ENCODE measurements at regions not wholly inside any gene's neighbourhood (a gene's known extent, or its start where the extent isn't known, plus 50 kb on each side); places are given as distances from the start of the nearest gene placed in this dataset.
"Not testable (repeated sequence)": the region's sequence is repeated elsewhere in the genome, so short reads cannot be mapped to it uniquely, and the experiment has no call there.

DNA sequence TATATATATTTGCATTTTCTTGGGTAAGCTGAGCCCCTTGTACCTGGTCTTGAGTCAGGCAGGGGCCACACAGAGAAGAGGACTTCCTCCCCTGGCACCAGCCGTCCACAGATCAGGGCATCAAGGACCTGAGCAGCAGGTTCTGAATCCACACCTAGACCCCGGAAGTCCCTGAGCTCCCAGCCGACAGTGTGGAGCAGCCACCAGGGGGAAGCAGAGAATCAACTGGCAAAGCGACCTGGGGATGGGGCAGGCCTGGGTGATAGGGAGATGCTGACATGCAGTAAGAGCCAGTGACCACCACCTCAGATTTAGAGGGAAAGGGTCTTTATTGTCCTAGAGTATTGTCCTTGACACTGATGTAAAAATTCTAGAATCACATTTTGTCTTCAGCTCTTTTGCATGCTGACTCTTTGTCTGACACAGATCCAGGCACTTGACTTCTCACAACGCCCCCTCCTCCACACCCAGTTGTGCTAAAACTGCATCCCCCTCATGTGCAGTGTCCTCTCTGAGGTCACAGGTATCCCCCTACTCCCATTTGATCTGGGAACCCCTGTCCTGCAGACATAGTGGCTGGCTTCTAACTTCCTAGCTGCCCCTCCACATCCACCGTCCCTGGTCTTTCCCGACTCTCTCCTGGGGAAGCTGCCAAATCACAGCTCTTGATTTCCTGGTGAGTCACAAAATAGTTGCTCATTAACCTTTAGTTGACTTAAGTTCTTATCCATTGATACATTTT, 109.3 kb downstream of the GGTLC2 start:
- H3K4me3 ChIP-seq, result no peak overlapping the region
- no peaks in the 10 kb centered on the region for H3K4me1 ChIP-seq
- no peak for TF ChIP-seq POLR2A (IDR thresholded peaks at IDR 0.05)
- TF ChIP-seq, protein P1, sequence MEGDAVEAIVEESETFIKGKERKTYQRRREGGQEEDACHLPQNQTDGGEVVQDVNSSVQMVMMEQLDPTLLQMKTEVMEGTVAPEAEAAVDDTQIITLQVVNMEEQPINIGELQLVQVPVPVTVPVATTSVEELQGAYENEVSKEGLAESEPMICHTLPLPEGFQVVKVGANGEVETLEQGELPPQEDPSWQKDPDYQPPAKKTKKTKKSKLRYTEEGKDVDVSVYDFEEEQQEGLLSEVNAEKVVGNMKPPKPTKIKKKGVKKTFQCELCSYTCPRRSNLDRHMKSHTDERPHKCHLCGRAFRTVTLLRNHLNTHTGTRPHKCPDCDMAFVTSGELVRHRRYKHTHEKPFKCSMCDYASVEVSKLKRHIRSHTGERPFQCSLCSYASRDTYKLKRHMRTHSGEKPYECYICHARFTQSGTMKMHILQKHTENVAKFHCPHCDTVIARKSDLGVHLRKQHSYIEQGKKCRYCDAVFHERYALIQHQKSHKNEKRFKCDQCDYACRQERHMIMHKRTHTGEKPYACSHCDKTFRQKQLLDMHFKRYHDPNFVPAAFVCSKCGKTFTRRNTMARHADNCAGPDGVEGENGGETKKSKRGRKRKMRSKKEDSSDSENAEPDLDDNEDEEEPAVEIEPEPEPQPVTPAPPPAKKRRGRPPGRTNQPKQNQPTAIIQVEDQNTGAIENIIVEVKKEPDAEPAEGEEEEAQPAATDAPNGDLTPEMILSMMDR (IDR thresholded peaks at IDR 0.05), result peak in 2 of 4 experiments; percentile 9 to 24
- no peaks in the 10 kb centered on the region for H3K36me3 ChIP-seq
- intact Hi-C loops (cut with DNase I; ENCODE audit: low total_unique reads), result no loop called here
- H3K27ac ChIP-seq, result no peak overlapping the region
- DNase-seq, result no peak
- no peaks in the 10 kb centered on the region for H3K27me3 ChIP-seq
- H3K9me3 ChIP-seq, result no peaks in the 10 kb centered on the region

DNA sequence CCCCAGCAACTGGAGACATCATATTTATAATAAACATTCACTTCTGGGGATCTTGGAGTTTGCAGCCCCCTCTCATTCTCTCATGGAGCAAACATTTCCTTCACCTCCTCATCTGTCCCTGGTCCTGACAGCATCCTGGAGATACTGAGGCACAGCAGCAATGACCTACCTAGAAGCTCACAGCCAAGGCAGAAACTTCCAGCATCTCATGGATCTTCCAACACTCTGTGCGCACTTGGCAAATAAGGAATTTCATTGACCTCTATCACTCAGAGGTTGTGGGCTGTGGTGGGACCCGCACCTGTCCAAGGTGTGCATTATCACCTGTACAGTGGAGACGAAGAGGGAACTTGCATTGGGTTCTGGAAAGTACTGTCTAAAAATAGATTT, 109.8 kb downstream of the GGTLC2 start:
- H3K27ac ChIP-seq, result no peak overlapping the region
- H3K27me3 ChIP-seq, result no peaks in the 10 kb centered on the region
- H3K4me1 ChIP-seq, result no peaks in the 10 kb centered on the region
- no peak for TF ChIP-seq POLR2A (IDR thresholded peaks at IDR 0.05)
- TF ChIP-seq, protein P1 (IDR thresholded peaks at IDR 0.05), result no peak
- no peaks in the 10 kb centered on the region for H3K36me3 ChIP-seq
- intact Hi-C loops (cut with DNase I; ENCODE audit: low total_unique reads), result no loop called here
- H3K9me3 ChIP-seq, result no peaks in the 10 kb centered on the region
- no peak overlapping the region for H3K4me3 ChIP-seq
- no peak for DNase-seq

DNA sequence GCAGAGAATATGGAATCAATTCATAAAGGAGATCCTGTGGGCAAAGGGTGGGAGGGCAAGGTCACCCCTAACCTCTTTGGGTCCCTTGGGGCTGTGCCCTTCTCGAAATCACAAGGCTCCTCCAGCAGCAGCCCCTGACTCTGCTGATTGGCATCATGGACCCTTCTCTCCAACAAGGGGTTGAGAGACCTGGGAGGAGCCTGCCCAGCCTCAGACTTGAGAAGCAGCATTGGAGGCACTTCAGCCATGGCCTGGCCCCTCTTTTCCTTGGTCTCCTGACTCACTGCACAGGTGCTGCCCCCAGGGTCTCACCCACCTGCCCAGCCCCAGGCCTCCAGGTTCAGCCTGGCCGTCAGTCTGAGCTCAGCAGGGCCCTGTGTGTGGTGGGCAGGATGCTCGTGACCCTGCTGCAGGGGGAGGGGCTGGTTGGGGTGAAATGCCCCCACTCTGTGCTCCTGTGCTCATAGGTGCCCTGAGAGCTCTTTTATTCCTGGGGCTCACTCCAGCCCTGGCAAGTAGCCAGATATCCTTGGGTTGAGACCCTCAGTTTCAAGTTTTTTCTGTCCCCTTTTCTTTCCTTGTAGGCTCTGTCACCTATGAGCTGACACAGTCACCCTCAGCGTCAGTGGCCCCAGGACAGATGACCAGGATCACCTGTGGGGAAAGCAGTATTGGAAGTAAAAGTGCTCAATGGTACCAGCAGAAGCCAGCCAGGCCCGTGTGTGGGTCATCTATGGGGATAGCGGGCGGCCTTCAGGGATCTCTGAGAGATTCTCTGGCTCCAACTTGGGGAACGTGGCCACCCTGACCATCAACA, 110.8 kb downstream of the GGTLC2 start:
- H3K27me3 ChIP-seq, result no peaks in the 10 kb centered on the region
- DNase-seq, result no peak
- TF ChIP-seq POLR2A (IDR thresholded peaks at IDR 0.05), result no peak
- TF ChIP-seq, protein P1 (IDR thresholded peaks at IDR 0.05), result no peak
- intact Hi-C loops (cut with DNase I; ENCODE audit: low total_unique reads), result no loop called here
- H3K4me1 ChIP-seq, result no peaks in the 10 kb centered on the region
- H3K27ac ChIP-seq, result no peak overlapping the region
- H3K36me3 ChIP-seq, result no peaks in the 10 kb centered on the region
- no peaks in the 10 kb centered on the region for H3K9me3 ChIP-seq
- no peak overlapping the region for H3K4me3 ChIP-seq

DNA sequence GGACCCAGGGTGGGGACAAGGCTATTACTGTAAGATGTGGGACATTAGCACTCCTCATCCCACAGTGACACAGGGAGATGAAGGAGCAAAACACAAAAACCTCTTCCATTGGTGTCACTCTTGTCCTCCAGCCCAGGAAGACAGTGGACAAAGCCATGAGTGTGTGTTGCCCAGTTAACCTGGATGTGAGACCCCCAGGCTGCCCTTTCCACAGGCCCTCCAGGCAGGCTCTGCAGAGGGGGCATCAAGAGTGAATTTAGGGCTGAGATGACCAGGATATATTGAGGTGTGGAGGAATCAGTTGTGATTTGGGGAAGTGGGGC, 111.3 kb downstream of the GGTLC2 start:
- Histone ChIP-seq H3K4me3 (no peak overlapping the region), H3K27me3 (no peaks in the 10 kb centered on the region), H3K4me1 (no peaks in the 10 kb centered on the region), H3K36me3 (no peaks in the 10 kb centered on the region), H3K27ac (no peak overlapping the region), H3K9me3 (no peaks in the 10 kb centered on the region)
- TF ChIP-seq POLR2A (IDR thresholded peaks at IDR 0.05), result no peak
- TF ChIP-seq, protein P1 (IDR thresholded peaks at IDR 0.05), result no peak
- DNase-seq, result no peak
- intact Hi-C loops (cut with DNase I; ENCODE audit: low total_unique reads), result no loop called here

DNA sequence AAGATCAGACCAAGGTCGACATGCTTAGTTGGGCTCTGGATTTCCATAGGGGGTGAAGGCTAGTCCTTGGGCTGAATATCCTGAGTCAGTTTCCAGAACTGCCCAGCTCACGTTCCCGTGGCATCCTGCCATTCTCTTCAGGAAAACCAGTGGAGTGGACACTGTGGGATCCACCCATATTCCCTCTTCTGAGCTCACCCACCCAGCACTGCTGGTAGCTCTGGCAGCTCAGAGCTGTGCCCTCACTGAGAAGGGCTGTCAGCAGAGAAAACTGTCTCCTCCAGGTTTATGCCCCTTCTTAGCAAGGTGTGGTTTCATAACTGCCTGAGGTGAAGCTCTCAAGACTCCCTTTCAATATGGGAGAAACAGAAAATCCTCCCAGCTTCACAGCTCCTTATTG, 111.7 kb downstream of the GGTLC2 start:
- no peak overlapping the region for H3K4me3 ChIP-seq
- H3K9me3 ChIP-seq, result no peaks in the 10 kb centered on the region
- H3K36me3 ChIP-seq, result no peaks in the 10 kb centered on the region
- no peak for TF ChIP-seq POLR2A (IDR thresholded peaks at IDR 0.05)
- TF ChIP-seq, protein P1 (IDR thresholded peaks at IDR 0.05), result no peak
- no peaks in the 10 kb centered on the region for H3K4me1 ChIP-seq
- no peak for DNase-seq
- intact Hi-C loops (cut with DNase I; ENCODE audit: low total_unique reads), result no loop called here
- H3K27ac ChIP-seq, result no peak overlapping the region
- no peaks in the 10 kb centered on the region for H3K27me3 ChIP-seq

DNA sequence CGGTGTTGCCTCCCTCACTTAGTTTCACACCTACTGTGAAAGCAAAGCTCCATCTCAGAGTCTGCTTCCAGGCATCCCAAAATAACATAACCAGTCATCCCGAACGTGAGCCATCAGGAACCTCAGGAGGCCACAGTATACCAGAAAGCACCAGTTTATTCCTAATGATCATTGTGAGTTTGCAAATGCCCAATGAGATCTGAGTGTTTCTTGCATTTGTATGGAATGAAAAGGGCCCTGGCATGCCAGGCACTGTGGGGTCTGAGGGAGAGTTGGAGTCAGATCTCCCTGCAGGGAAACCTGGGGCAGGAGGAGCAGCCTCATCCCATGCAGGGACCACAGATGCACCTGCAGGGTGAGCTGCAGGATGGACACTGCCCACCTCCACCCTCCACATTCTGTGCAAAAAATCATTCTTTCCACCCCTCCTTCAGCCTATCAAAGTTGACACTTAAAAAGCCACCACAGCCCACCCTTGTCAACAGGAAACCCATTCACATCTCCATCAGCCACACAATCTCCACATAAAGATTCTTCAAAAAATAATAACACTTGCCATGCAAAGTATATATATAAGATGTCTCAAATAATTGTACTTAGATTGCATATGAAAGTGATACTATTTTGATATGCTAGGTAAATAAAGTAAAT, 112.3 kb downstream of the GGTLC2 start:
- DNase-seq; intact Hi-C loops (cut with DNase I; ENCODE audit: low total_unique reads); H3K27me3 ChIP-seq; H3K36me3 ChIP-seq; H3K4me1 ChIP-seq; H3K9me3 ChIP-seq; H3K4me3 ChIP-seq; H3K27ac ChIP-seq: not testable (repeated sequence)

DNA sequence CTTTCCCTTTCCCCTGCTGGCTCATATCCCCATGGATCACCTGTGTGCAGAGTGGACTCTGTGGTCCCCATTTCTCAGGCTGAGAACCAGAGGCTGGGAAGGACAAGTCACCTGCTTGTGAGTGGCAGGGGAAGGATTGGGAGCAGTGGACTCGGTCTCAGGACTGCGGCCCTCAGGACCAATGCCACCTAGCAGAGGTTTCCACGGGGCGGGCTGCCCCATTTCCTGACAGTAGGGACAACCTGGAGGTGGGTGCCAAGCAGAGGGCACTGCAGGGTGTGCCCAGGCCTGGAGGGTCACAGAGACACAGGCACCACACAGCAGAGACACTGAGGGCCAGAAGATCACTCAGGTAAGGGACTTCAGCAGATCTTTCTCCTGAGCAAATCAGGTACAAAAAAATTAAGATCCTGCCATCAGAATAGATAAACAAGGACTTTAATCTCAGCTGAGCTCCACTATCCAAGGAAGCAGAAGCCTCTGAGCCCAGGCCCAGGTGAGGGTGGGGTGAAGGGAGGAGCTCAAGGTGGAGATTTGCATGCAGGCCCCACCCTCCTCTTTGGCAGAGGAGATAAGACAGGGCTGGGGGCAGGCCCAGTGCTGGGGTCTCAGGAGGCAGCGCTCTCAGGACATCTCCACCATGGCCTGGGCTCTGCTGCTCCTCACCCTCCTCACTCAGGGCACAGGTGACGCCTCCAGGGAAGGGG, 113.8 kb downstream of the GGTLC2 start:
- DNase-seq; intact Hi-C loops (cut with DNase I; ENCODE audit: low total_unique reads); H3K27me3 ChIP-seq; H3K4me3 ChIP-seq; H3K4me1 ChIP-seq; H3K27ac ChIP-seq; H3K9me3 ChIP-seq; H3K36me3 ChIP-seq: not testable (repeated sequence)
